NCI-H524 treated with DMSO at 0.1 percent for 48 hours (cell line): ENCODE measurements at regions not wholly inside any gene's neighbourhood (a gene's known extent, or its start where the extent isn't known, plus 50 kb on each side); places are given as distances from the start of the nearest gene placed in this dataset.

Experiments
- DNase-seq: peaks from one replicate; lab custom pipeline; 2025; lab: John Stamatoyannopoulos, UW

- no peak for DNase-seq
These were observed 168.4 kb upstream of the AVPR1A start for GRCh38 chr12:63319386-63319785.

DNA sequence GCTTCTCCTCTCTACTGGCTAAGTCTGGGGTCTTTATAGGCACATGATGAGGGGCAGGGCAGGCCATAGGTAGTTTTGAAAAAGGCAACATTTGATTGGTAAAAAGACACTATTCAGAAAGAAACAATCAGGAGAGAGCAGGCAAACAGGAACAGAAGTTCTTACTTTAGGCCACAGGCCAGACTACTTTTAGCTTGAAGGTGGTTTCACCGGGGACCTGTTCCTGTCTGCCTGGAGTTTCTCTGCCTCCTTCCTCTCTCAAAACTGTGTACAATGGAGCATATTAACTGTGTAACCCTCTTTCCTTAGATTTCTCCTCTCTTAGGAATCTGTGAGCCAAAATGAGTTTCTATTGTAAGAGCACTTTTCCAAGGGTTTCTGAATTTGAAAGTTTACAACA, 167.9 kb upstream of the AVPR1A start:
- DNase-seq: no peak

DNA sequence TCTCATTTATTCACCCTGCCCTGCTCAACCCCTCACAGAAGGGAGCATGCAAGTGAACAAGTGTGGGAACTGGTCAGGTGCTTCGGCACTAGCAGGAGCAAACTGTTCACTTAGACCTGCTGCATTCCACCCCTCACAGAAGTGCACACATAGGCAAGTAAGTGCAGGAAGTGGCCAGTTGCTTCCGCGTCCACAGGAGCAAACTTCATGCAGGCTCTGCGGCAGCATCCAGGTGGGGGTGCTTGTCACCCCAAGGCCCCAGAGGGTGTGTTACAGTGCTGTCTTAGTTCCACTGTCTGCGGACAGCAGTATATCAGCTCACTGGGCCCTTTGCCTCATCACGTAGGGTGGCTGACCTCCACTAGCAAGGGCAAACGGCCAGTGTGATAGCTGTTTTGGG, 167.3 kb upstream of the AVPR1A start:
- no peak for DNase-seq

DNA sequence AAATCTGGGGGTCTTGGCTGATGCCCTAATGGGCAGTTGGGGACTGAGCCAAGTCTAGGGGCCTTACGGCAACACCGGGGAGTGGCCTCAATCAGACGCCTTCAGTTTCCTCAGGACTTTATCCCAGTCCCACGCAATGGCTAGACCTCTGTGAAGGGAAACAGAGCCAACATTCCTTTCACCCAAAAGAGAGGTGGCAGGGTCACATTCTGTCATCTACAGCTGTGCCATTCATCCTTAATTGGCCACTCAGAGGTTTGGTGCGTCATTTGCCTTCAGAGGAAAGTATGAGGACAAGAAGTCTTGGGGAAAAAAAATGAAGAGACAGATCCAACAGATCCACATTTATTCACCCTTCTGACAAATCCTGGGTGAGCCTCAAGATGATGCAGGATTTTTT, 166.9 kb upstream of the AVPR1A start:
- DNase-seq: no peak

- DNase-seq: no peak
These were observed 166.4 kb upstream of the AVPR1A start for GRCh38 chr12:63317286-63317846.

DNA sequence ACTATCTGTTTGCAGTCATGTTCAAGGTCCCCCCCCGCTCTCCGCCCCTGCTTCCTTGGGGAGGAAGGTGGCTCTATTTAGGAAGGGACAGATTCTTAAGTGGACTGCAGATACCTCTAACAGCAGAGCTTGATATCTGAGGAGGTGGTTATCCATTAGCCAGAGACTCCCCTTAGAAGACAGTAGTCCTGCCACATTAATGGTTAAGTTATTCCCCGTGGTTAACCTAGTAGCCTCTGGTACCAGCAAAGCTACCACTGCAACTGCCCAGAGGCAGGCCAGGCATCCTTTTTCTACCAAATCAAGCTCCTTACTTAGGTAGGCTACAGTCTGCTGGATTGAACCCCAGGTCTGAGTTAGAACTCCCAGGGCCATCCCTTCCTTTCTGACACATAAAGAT, 162.1 kb upstream of the AVPR1A start:
- no peak for DNase-seq

- DNase-seq: no peak
These were observed 157.7 kb upstream of the AVPR1A start for GRCh38 chr12:63308671-63309070.

GRCh38 chr12:63307849-63308248, 156.8 kb upstream of the AVPR1A start:
- no peak for DNase-seq

- DNase-seq: no peak
These were observed 155.2 kb upstream of the AVPR1A start for GRCh38 chr12:63305901-63306875.

- DNase-seq: no peak
These were observed 153.9 kb upstream of the AVPR1A start for GRCh38 chr12:63304887-63305316.

- no peak for DNase-seq
These were observed 152.0 kb upstream of the AVPR1A start for GRCh38 chr12:63302941-63303536.

- DNase-seq: no peak
These were observed 151.4 kb upstream of the AVPR1A start for GRCh38 chr12:63302269-63302940.

DNA sequence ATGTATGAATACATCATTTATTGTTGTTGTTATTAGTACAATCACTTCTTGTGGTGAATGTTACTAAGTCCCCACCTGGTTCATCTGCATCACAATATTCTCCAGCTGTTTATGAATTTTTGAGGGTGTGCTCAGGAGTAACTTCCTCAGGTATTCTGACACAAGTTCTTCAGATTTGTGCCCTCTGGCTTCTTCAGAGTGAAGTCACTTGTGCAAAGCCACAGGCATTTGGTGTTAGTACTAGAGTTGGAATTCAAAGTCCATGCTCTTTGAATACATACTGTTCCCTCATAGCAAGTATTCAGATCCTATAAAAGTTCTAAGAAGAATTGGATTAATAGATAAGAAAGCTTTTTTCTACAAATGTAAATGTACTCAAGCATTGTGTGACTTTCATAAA, 150.3 kb upstream of the AVPR1A start:
- no peak for DNase-seq

- no peak for DNase-seq
These were observed 147.5 kb upstream of the AVPR1A start for GRCh38 chr12:63298386-63298930.

GRCh38 chr12:63294327-63294632, 143.3 kb upstream of the AVPR1A start:
- no peak for DNase-seq

GRCh38 chr12:63292471-63293221, 141.6 kb upstream of the AVPR1A start:
- DNase-seq: no peak

GRCh38 chr12:63276537-63277365, 125.8 kb upstream of the AVPR1A start:
- peak; percentile 3 for DNase-seq

DNA sequence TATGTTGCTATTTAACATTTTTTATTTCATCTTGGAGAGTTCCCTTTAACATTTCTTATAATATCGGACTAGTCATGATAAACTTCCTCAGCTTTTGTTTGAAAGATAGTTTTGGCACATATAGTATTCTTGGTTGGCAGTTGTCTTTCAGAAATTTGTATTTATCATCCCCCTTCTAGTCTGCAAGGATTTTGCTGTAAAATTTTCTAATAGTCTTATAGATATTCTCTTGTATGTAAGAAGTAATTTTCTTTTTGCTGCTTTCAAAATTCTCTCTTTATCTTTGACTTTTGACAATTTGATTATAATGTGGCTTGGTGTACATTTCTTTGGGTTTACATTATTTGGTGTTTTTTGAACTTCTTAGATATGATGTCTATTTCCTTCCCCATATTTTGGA, 116.0 kb upstream of the AVPR1A start:
- DNase-seq: no peak

GRCh38 chr12:63264629-63265028, 113.6 kb upstream of the AVPR1A start:
- no peak for DNase-seq

DNA sequence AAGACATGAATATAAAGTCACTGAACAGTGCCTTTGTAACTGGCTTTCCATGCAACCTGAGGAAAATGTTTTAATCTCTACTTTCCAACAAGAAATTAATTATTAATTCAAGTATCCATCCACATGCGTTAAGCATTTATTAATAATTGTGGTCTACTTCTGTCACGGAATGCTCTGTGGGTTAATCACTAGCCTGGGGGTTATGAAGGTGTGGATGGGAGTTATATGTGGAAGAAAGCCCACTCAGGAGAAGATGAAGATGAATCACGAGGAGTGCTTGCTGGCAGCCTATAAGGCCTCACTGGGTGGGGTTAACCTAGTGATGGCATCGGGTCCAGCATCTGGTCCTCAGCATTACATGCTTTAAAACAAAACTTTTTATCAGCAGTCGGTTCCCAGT, 99.5 kb upstream of the AVPR1A start:
- DNase-seq: no peak

GRCh38 chr12:63238892-63239291, 87.9 kb upstream of the AVPR1A start:
- no peak for DNase-seq
